Left lung (tissue), 4 donors: ENCODE measurements at regions not wholly inside any gene's neighbourhood (a gene's known extent, or its start where the extent isn't known, plus 50 kb on each side); places are given as distances from the start of the nearest gene placed in this dataset.

Experiments
- ATAC-seq: fragments of 200-7000 bp; cut with Tn5 transposase; one replicate; pipeline ENCODE4 v1.9.1; 2020; ENCODE audit warnings: moderate library complexity
- DNase-seq, 4 donors: peaks; one replicate each; pipeline ENCODE4 v3.0.0-alpha.2; 2013 to 2020
- H3K27ac ChIP-seq, 2 donors: fragments of 200-600 bp; sonication (generic) in 1 of 2; one replicate each; pipeline versions ENCODE4 v1.5.0 to v1.8.0; 2020 to 2021
- H3K27me3 ChIP-seq, 2 donors: fragments of 200-600 bp; sonication (generic) in 1 of 2; one replicate each; pipeline versions ENCODE4 v1.5.0 to v1.8.0; 2020 to 2021
- H3K36me3 ChIP-seq, 2 donors: fragments of 200-600 bp; sonication (generic) in 1 of 2; one replicate each; pipeline versions ENCODE4 v1.5.0 to v1.8.0; 2020 to 2021
- H3K4me1 ChIP-seq, 2 donors: fragments of 200-600 bp; one replicate each; pipeline ENCODE4 v1.8.0; 2021
- H3K4me3 ChIP-seq, 2 donors: fragments of 200-600 bp; sonication (generic) in 1 of 2; one replicate each; pipeline versions ENCODE4 v1.5.0 to v1.8.0; 2020 to 2021; ENCODE audit warnings: mild to moderate bottlenecking in 1 of 2
- H3K9me3 ChIP-seq, 2 donors: fragments of 200-600 bp; sonication (generic) in 1 of 2; one replicate each; pipeline versions ENCODE4 v1.5.0 to v1.8.0; 2020 to 2021
- intact Hi-C, 2 donors: fragments of 100-400 bp; cut with DNase I; formaldehyde crosslinking; loops; one replicate each; pipeline versions ENCODE4 v1.11.2 to v1.14.2; 2022
- TF ChIP-seq, protein P1 (sequence below), 2 donors: fragments of 200-600 bp; sonication (generic) in 1 of 2; IDR thresholded peaks; one replicate each; pipeline versions ENCODE4 v1.5.0 to v1.8.0; 2021; ENCODE audit warnings: antibody characterized with exemption in 2 of 2
- donor health status: DM: no; HTN: yes; CAD: no.
- donor health status: DM: no; HTN: no; CAD: no.

DNA sequence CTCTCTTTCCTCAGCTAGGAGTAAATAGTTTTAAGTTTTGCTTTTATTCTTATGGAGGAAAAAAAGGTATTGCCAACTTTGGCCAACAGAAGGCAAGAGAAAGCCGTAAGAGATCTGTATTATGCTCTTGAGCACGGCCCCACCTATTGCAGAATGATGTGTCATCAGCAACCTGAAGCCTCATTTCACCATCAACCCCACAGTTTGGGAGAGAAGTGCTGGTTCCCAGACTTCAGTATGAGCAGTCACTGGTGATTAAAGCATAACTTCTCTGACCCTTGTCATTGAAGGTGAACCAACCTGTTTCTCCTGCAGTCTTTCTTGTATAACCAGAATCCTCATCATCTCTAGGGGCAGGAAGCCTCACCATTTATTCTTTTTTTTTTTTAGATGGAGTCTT, 100.2 kb downstream of the SIPA1L2 start:
- no peaks in the 10 kb centered on the region for H3K27me3 ChIP-seq
- H3K27ac ChIP-seq: no peak overlapping the region
- no peaks in the 10 kb centered on the region for H3K36me3 ChIP-seq
- H3K4me1 ChIP-seq: peaks cover 0 to 4% of the 10 kb centered on the region in 2 donors
- no peak for ATAC-seq
- DNase-seq: no peak
- intact Hi-C loops: no loop called here
- no peaks in the 10 kb centered on the region for H3K9me3 ChIP-seq
- TF ChIP-seq, protein P1, sequence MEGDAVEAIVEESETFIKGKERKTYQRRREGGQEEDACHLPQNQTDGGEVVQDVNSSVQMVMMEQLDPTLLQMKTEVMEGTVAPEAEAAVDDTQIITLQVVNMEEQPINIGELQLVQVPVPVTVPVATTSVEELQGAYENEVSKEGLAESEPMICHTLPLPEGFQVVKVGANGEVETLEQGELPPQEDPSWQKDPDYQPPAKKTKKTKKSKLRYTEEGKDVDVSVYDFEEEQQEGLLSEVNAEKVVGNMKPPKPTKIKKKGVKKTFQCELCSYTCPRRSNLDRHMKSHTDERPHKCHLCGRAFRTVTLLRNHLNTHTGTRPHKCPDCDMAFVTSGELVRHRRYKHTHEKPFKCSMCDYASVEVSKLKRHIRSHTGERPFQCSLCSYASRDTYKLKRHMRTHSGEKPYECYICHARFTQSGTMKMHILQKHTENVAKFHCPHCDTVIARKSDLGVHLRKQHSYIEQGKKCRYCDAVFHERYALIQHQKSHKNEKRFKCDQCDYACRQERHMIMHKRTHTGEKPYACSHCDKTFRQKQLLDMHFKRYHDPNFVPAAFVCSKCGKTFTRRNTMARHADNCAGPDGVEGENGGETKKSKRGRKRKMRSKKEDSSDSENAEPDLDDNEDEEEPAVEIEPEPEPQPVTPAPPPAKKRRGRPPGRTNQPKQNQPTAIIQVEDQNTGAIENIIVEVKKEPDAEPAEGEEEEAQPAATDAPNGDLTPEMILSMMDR (IDR thresholded peaks at IDR 0.05): no peak
- H3K4me3 ChIP-seq: no peak overlapping the region

DNA sequence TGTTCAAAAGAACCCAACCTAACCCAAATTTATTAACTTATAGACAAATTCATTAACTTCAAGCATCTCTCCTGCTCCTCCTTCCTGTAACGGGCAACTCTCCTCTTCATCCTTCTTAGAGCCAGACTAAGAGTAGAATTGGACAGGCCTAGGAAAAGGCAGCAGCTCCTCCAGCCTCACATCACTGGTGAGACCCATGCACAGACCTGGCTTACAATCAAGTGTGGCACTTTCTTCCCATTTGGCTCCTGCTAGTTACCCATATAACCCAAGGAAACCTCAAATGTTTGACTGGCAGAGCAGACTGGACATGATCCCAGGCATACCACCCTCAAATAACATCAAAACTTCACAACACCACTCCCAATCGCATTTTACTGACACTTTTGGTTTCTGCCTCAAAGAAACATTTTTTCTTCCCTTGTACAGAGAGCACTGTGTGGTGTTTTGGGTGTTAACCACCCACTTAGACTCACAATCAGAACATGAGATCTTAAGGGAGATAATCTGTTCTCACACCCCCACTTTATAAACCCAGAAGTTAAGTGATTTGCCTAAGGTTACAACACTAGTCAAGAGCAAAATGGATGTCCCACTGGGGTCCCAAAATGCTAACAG, 101.4 kb downstream of the SIPA1L2 start:
- Histone ChIP-seq H3K4me3 (no peak overlapping the region), H3K27ac (no peak overlapping the region), H3K27me3 (no peaks in the 10 kb centered on the region), H3K4me1 (peaks cover 0 to 4% of the 10 kb centered on the region in 2 donors), H3K36me3 (no peaks in the 10 kb centered on the region), H3K9me3 (no peaks in the 10 kb centered on the region)
- TF ChIP-seq, protein P1 (IDR thresholded peaks at IDR 0.05): no peak
- DNase-seq (no peak), ATAC-seq (no peak)
- intact Hi-C loops: no loop called here

DNA sequence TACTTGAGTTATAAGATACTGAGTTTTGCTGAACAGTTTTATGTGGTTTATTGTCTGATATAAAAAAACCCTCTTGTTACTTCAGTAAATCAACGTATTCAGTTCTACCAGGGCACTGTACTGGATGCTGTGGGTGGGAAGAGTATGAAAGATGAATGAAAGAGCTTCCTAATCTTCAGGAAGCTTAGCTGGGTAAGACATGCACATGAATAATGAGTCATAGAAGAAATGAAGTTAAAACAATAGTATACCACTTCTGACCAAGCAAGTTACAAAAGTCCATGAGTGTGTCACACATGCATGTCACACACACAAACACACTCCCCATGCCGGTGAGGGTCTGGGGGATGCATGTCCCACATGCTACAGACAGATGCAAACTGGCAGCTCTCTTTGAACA, 105.9 kb downstream of the SIPA1L2 start:
- ATAC-seq (no peak), DNase-seq (no peak)
- H3K9me3 ChIP-seq: no peaks in the 10 kb centered on the region
- H3K27ac ChIP-seq: no peak overlapping the region
- no peaks in the 10 kb centered on the region for H3K27me3 ChIP-seq
- H3K36me3 ChIP-seq: no peaks in the 10 kb centered on the region
- peaks cover 0 to 4% of the 10 kb centered on the region in 2 donors for H3K4me1 ChIP-seq
- TF ChIP-seq, protein P1 (IDR thresholded peaks at IDR 0.05): no peak
- intact Hi-C loops: no loop called here
- no peak overlapping the region for H3K4me3 ChIP-seq

DNA sequence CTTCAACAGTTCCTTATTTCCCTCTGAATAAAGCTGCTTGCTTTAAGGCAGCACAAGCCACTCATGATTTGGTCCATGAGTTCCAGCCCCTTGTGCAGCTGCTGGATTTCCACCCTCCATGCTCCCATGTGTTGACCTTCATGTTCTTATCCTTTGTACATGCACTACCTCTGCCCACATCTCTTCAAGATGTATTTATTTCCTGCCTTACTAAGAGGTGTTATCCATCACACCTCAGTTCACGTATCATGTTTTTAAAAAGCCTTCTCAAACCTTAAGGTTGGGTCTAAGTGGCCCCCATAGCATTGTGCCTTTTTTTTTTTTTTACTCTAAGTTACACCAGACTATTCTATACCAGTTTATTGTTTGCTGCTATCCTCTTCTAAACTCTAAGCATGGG, 107.7 kb downstream of the SIPA1L2 start:
- intact Hi-C loops: no loop called here
- TF ChIP-seq, protein P1 (IDR thresholded peaks at IDR 0.05): no peak
- DNase-seq (no peak), ATAC-seq (no peak)
- no peaks in the 10 kb centered on the region for H3K27me3 ChIP-seq
- no peak overlapping the region for H3K27ac ChIP-seq
- H3K36me3 ChIP-seq: no peaks in the 10 kb centered on the region
- peaks cover 0 to 4% of the 10 kb centered on the region in 2 donors for H3K4me1 ChIP-seq
- H3K4me3 ChIP-seq: no peak overlapping the region
- H3K9me3 ChIP-seq: no peaks in the 10 kb centered on the region

DNA sequence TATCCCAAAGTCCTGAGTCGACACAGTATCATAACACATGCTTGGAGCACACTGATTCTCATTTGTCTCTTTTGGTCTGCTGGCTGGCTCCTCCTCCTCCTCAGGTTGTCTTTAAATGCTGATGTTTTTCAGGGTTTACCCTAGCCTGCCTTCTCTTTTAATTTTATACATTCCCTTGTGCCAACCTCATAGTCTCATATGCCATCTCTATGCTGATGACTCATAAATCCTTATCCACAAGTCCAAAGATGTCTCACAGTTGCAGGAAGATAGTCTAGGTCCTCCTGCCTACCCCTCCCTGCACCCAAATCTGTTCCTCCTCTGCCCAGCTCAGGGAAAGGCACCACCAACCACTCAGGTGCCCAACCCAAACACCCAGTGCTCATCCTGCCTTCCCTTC, 108.3 kb downstream of the SIPA1L2 start:
- H3K4me1 ChIP-seq: peaks cover 0 to 4% of the 10 kb centered on the region in 2 donors
- H3K4me3 ChIP-seq: no peak overlapping the region
- TF ChIP-seq, protein P1 (IDR thresholded peaks at IDR 0.05): no peak
- no peak for DNase-seq
- ATAC-seq: no peak
- no peaks in the 10 kb centered on the region for H3K27me3 ChIP-seq
- no peaks in the 10 kb centered on the region for H3K36me3 ChIP-seq
- intact Hi-C loops: no loop called here
- H3K9me3 ChIP-seq: no peaks in the 10 kb centered on the region
- no peak overlapping the region for H3K27ac ChIP-seq
